ENCODE measurements at regions not wholly inside any gene's neighbourhood (a gene's known extent, or its start where the extent isn't known, plus 50 kb on each side); places are given as distances from the start of the nearest gene placed in this dataset.

DNA sequence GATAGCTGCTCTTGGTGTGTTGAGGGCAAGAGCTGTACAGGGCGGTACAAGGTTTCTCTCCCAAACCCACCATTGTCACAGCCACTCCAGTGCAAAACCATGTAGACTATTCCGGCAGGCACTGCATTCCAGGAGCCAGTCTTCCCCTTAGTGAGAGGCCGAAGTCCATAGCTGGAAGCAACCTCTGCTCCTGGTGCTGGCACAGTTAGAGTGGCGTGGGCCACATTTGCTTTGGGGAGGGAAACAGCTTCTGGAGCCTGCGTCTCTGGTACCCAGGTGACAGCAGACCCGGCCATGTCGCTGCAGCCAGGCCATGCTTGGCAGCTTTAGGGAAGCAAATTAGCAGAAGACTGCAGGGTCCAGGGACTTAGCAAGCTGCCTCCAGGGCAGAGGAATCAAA lies 788.0 kb downstream of the BRD1 start:
- TF ChIP-seq CTCF (IDR thresholded peaks at IDR 0.05) (no peak), EP300 (IDR thresholded peaks at IDR 0.05) (no peak), POLR2A (IDR thresholded peaks at IDR 0.05) (no peak)

Measured in tibial nerve (tissue), 4 donors.